ENCODE measurements at regions not wholly inside any gene's neighbourhood (a gene's known extent, or its start where the extent isn't known, plus 50 kb on each side); places are given as distances from the start of the nearest gene placed in this dataset.

- no peak for DNase-seq (ENCODE audit: low read depth)
- ChIA-PET CTCF (no interaction called here), POLR2A (no interaction called here)
- TF ChIP-seq CTCF (IDR thresholded peaks at IDR 0.05; ENCODE audit: insufficient read depth, low read depth, low read length) = no peak
- no peak overlapping the region for H3K4me3 ChIP-seq (ENCODE audit: low read depth, low read length)
- H3K36me3 ChIP-seq (ENCODE audit: control insufficient read depth, insufficient read depth, low read length) = no peaks in the 10 kb centered on the region
- no peaks in the 10 kb centered on the region for H3K27me3 ChIP-seq (ENCODE audit: control insufficient read depth, insufficient read depth, low read length)
Measured at GRCh38 chr3:102643546-102643945, 208.7 kb downstream of the ZPLD1 start.

GRCh38 chr3:102646557-102646956, 211.7 kb downstream of the ZPLD1 start:
- H3K27me3 ChIP-seq (ENCODE audit: control insufficient read depth, insufficient read depth, low read length) = no peaks in the 10 kb centered on the region
- no peak for TF ChIP-seq CTCF (IDR thresholded peaks at IDR 0.05; ENCODE audit: insufficient read depth, low read depth, low read length)
- POLR2A ChIA-PET = no interaction called here
- CTCF ChIA-PET = no interaction called here
- no peak overlapping the region for H3K4me3 ChIP-seq (ENCODE audit: low read depth, low read length)
- DNase-seq (ENCODE audit: low read depth) = no peak
- no peaks in the 10 kb centered on the region for H3K36me3 ChIP-seq (ENCODE audit: control insufficient read depth, insufficient read depth, low read length)

- ChIA-PET POLR2A (no interaction called here), CTCF (interaction anchor here (2.3 kb wide), 1 partner anchor 13 kb away, joined by 7 read pairs; no protein-coding TSS in a partner anchor)
- H3K27me3 ChIP-seq (ENCODE audit: control insufficient read depth, insufficient read depth, low read length) = no peaks in the 10 kb centered on the region; the same call in 1 of the 2 replicates
- no peaks in the 10 kb centered on the region for H3K36me3 ChIP-seq (ENCODE audit: control insufficient read depth, insufficient read depth, low read length)
- no peak overlapping the region for H3K4me3 ChIP-seq (ENCODE audit: low read depth, low read length)
- TF ChIP-seq CTCF (IDR thresholded peaks at IDR 0.05; ENCODE audit: insufficient read depth, low read depth, low read length) = no peak
- no peak for DNase-seq (ENCODE audit: low read depth)
Measured at GRCh38 chr3:102660653-102661052, 225.8 kb downstream of the ZPLD1 start.

GRCh38 chr3:102661707-102662497, 227.1 kb downstream of the ZPLD1 start:
- ChIA-PET CTCF (interaction anchor here (0.7 to 2.3 kb wide), 3 partner anchors 10 to 12 kb away, joined by 3 to 7 read pairs (median 3); no protein-coding TSS in a partner anchor), POLR2A (no interaction called here)
- H3K36me3 ChIP-seq (ENCODE audit: control insufficient read depth, insufficient read depth, low read length) = no peaks in the 10 kb centered on the region
- H3K4me3 ChIP-seq (ENCODE audit: low read depth, low read length) = no peak overlapping the region
- DNase-seq (ENCODE audit: low read depth) = no peak
- TF ChIP-seq CTCF (IDR thresholded peaks at IDR 0.05; ENCODE audit: insufficient read depth, low read depth, low read length) = no peak
- H3K27me3 ChIP-seq (ENCODE audit: control insufficient read depth, insufficient read depth, low read length) = no peaks in the 10 kb centered on the region; the same call in 1 of the 2 replicates

GRCh38 chr3:102662498-102662772, 227.6 kb downstream of the ZPLD1 start:
- CTCF ChIA-PET = interaction anchor here (1.0 kb wide), 1 partner anchor 11 kb away, joined by 3 read pairs; no protein-coding TSS in a partner anchor
- H3K27me3 ChIP-seq (ENCODE audit: control insufficient read depth, insufficient read depth, low read length) = no peaks in the 10 kb centered on the region; the same call in 1 of the 2 replicates
- no peaks in the 10 kb centered on the region for H3K36me3 ChIP-seq (ENCODE audit: control insufficient read depth, insufficient read depth, low read length)
- DNase-seq (ENCODE audit: low read depth) = no peak
- no peak overlapping the region for H3K4me3 ChIP-seq (ENCODE audit: low read depth, low read length)
- TF ChIP-seq CTCF (IDR thresholded peaks at IDR 0.05; ENCODE audit: insufficient read depth, low read depth, low read length) = no peak
- POLR2A ChIA-PET = no interaction called here

Data from BJ (cell line).